Transverse colon (tissue), 4 donors: ENCODE measurements at regions not wholly inside any gene's neighbourhood (a gene's known extent, or its start where the extent isn't known, plus 50 kb on each side); places are given as distances from the start of the nearest gene placed in this dataset.
A peak's percentile ranks its signal among the peaks of the same experiment; 100 is the strongest.

ENCODE experiments used
- DNase-seq: peaks from one replicate; pipeline ENCODE4 v3.0.0-alpha.2; 2019
- H3K27ac ChIP-seq, 4 donors: fragments of 200-600 bp; sonication (generic); 2 replicates each; pipeline ENCODE4 v1.5.1; 2016 to 2018; ENCODE audit warnings: inconsistent platforms in 4 of 4
- H3K27me3 ChIP-seq: fragments of 200-600 bp; sonication (generic); 2 replicates; pipeline ENCODE4 v1.5.1; 2017; ENCODE audit warnings: inconsistent platforms
- H3K36me3 ChIP-seq, 4 donors: fragments of 200-600 bp; sonication (generic); 2 replicates each; pipeline ENCODE4 v1.5.1; 2017 to 2019; ENCODE audit warnings: inconsistent platforms in 4 of 4
- H3K4me1 ChIP-seq, 4 donors: fragments of 200-600 bp; sonication (generic); 2 replicates each; pipeline ENCODE4 v1.5.1; 2017 to 2020; ENCODE audit warnings: inconsistent platforms in 4 of 4
- H3K4me3 ChIP-seq, 4 donors: fragments of 200-600 bp; sonication (generic); 1 replicate in 1 of 4; 2 replicates in 3 of 4; pipeline versions ENCODE4 v1.5.1 to v1.6.1; 2017 to 2019; ENCODE audit warnings: inconsistent platforms in 4 of 4
- H3K9me3 ChIP-seq, 2 donors: fragments of 200-600 bp; sonication (generic); 2 replicates each; pipeline ENCODE4 v1.5.1; 2017 to 2019; ENCODE audit warnings: inconsistent platforms in 2 of 2
- CTCF ChIP-seq, 5 experiments: fragments of 200-600 bp in 3 of 5; fragments of 450-650 bp in 2 of 5; sonication (generic) in 3 of 5; IDR thresholded peaks; 1 replicate in 2 of 5; 2 replicates in 3 of 5; pipeline ENCODE4 v1.5.1; 2016 to 2017; ENCODE audit warnings: antibody characterized with exemption in 5 of 5, inconsistent platforms in 3 of 5, mild to moderate bottlenecking in 2 of 5, moderate library complexity in 1 of 5
- EP300 ChIP-seq: sonication (generic); formaldehyde crosslinking; IDR thresholded peaks from one replicate; pipeline ENCODE4 v1.6.1; 2017; ENCODE audit warnings: antibody characterized with exemption, low read depth
- POLR2A ChIP-seq: fragments of 450-650 bp; IDR thresholded peaks from one replicate; pipeline ENCODE4 v1.6.1; 2016; ENCODE audit warnings: antibody characterized with exemption, mild to moderate bottlenecking, moderate library complexity
- POLR2AphosphoS5 ChIP-seq, 3 donors: sonication (generic); formaldehyde crosslinking; IDR thresholded peaks; one replicate each; pipeline ENCODE4 v1.6.1; 2016; ENCODE audit warnings: antibody characterized with exemption in 3 of 3
- WGBS, 2 donors: methylation state at CpG; one replicate each; pipeline ENCODE4 v1.1.5; 2018; ENCODE audit warnings: low coverage in 1 of 2; 5-methylcytosine and 5-hydroxymethylcytosine counted together
- in situ Hi-C, 4 donors: fragments of 200-750 bp; cut with MboI; loops; one replicate each; pipeline versions ENCODE4 v1.15.0 to v1.15.1; 2017; ENCODE audit warnings: low sequenced_read_pairs in 3 of 4, low pct_ligation_motif_present in 1 of 4, low pct_unique_long_range_greater_than_20kb in 1 of 4
- intact Hi-C: fragments of 100-400 bp; cut with DNase I; formaldehyde crosslinking; loops from one replicate; pipeline ENCODE4 v1.15.1; 2023; ENCODE audit warnings: low total_unique reads

DNA sequence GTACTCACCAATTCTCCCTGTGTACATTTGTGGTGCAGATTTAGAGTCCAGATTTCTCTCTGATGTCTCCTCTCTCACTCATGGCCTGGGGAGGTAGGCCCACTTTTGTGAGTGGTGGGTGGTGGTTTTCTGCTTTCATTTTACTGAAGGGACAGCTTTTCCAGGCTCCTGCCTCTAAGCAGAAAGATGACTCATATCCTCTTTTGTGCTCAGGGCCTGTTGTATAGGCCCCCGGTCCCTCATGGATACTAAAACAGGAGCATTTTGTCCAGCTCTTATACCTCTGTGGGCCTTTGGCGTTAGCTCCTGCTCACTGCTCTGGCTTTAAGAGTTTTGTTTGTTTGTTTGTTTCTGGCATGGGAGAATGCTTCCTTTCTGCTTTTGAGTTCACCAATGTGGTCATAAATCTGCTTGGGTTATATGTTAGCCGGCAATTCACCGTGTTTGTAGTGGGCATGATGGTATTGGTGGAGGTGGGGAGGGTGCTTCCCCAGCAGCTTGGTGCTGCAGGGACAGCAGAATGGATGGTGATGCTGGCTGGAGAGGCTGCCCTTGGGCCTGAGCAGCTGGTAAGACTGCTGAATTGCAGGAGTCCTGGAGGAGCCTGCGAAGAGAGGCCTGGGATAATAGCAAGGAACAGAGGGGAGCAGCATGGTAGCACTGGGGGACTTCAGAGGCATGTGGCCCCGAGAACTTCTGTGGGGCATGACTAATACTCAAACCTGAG lies 468.7 kb downstream of the RPS24 start:
- 53 to 75% methylated on average over 3 to 6 of the region's 6 CpGs for WGBS, 2 donors
- in situ Hi-C loops: no loop called here
- H3K27me3 ChIP-seq: no peaks in the 10 kb centered on the region
- no peaks in the 10 kb centered on the region for H3K9me3 ChIP-seq
- no peak for TF ChIP-seq POLR2A
- no peak for TF ChIP-seq EP300
- no peak for TF ChIP-seq CTCF (IDR thresholded peaks at IDR 0.05)
- no peak for TF ChIP-seq POLR2AphosphoS5 (IDR thresholded peaks at IDR 0.05)
- no peaks in the 10 kb centered on the region for H3K36me3 ChIP-seq
- peaks cover 0 to 4% (median 0%) of the 10 kb centered on the region in 4 donors for H3K4me1 ChIP-seq
- H3K27ac ChIP-seq: no peak overlapping the region
- H3K4me3 ChIP-seq: no peak overlapping the region
- intact Hi-C loops: no loop called here
- DNase-seq: no peak

DNA sequence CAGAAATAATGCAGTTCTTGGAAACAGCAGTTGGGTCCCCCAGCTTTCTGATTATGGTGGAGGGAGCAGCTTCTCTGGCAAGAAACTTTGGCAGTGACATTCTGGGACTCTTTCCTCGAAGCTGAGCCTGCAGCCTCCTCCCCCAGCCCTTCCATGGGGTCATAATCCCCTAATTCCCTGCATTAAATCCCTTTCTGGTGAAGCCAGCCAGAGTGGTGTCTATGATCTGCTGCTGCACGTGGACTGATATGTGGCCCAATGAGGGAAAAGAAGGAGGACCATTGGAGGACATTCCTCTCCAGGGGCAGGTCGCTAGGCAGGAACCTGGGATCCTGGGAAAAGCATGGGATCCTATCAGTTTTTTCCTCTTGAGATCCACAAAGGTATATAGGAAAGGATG lies 470.5 kb downstream of the RPS24 start:
- 71 to 78% methylated on average over 1 to 3 of the region's 3 CpGs for WGBS, 2 donors

DNA sequence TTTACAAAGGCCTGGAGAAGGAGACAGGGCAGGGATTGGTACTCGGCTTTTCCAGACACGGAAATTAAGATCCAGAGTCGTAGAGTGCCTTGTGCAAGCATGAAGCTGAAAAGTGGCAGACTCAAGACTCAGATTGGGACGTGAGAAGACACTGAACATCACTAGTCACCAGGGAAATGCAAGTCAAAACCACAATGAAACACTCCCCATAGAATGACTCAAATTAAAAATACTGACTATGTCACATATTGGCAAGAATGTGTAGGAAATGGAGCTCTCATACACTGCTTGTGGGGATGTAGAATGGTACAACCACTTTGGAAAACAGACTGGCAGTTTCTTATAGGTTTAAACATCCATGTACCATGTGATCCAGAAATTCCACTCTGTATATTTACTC lies 472.0 kb downstream of the RPS24 start:
- H3K27ac ChIP-seq: no peak overlapping the region
- in situ Hi-C loops: no loop called here
- 67 to 94% methylated on average over 4 of the region's 4 CpGs for WGBS, 2 donors
- no peak for DNase-seq
- H3K36me3 ChIP-seq: no peaks in the 10 kb centered on the region
- intact Hi-C loops: no loop called here
- H3K9me3 ChIP-seq: no peaks in the 10 kb centered on the region
- TF ChIP-seq CTCF (IDR thresholded peaks at IDR 0.05) (no peak), EP300 (no peak), POLR2AphosphoS5 (IDR thresholded peaks at IDR 0.05) (no peak), POLR2A (no peak)
- H3K27me3 ChIP-seq: no peaks in the 10 kb centered on the region
- H3K4me1 ChIP-seq: peaks cover 0 to 27% (median 17%) of the 10 kb centered on the region in 4 donors
- H3K4me3 ChIP-seq: no peak overlapping the region

More for the DNA sequence above, 470.5 kb downstream of the RPS24 start:
- in situ Hi-C loops (no loop called here), intact Hi-C loops (no loop called here)
- Histone ChIP-seq H3K4me3 (no peak overlapping the region), H3K36me3 (no peaks in the 10 kb centered on the region), H3K4me1 (peaks cover 0 to 15% (median 12%) of the 10 kb centered on the region in 4 donors), H3K27me3 (no peaks in the 10 kb centered on the region), H3K27ac (no peak overlapping the region), H3K9me3 (no peaks in the 10 kb centered on the region)
- DNase-seq: no peak
- TF ChIP-seq POLR2A: no peak
- no peak for TF ChIP-seq EP300
- TF ChIP-seq CTCF (IDR thresholded peaks at IDR 0.05): no peak
- TF ChIP-seq POLR2AphosphoS5 (IDR thresholded peaks at IDR 0.05): no peak

- TF ChIP-seq CTCF (IDR thresholded peaks at IDR 0.05): no peak
- no peak for TF ChIP-seq POLR2AphosphoS5 (IDR thresholded peaks at IDR 0.05)
- TF ChIP-seq POLR2A: no peak
- TF ChIP-seq EP300: no peak
- 40% methylated on average over 1 of the region's 2 CpGs; no CpG with 5 or more reads in 1 of the 2 donors for WGBS, 2 donors
- peak overlapping the region; percentile 56 to 79 (median 76) for H3K27ac ChIP-seq
- no peaks in the 10 kb centered on the region for H3K9me3 ChIP-seq
- H3K27me3 ChIP-seq: no peaks in the 10 kb centered on the region
- in situ Hi-C loops: no loop called here
- H3K4me1 ChIP-seq: peaks cover 0 to 35% (median 20%) of the 10 kb centered on the region in 4 donors
- no peak overlapping the region for H3K4me3 ChIP-seq
- no peak for DNase-seq
- intact Hi-C loops: no loop called here
- no peaks in the 10 kb centered on the region for H3K36me3 ChIP-seq
These were observed 473.0 kb downstream of the RPS24 start for GRCh38 chr10:78506614-78507013.
